H9 (cell line): ENCODE measurements at regions not wholly inside any gene's neighbourhood (a gene's known extent, or its start where the extent isn't known, plus 50 kb on each side); places are given as distances from the start of the nearest gene placed in this dataset.

ENCODE experiments used
- DNase-seq: peaks from one replicate; pipeline ENCODE4 v3.0.0-alpha.2; 2017
- H2AFZ ChIP-seq: one replicate; pipeline ENCODE4 v1.6.1; 2013; ENCODE audit warnings: mild to moderate bottlenecking, low read length, control low read depth, moderate library complexity
- H2AK5ac ChIP-seq: 2 replicates; pipeline ENCODE4 v1.6.1; 2013; ENCODE audit warnings: low read length, control low read depth, mixed read lengths; ENCODE audit not compliant: insufficient read length
- H2BK120ac ChIP-seq: one replicate; pipeline ENCODE4 v1.6.1; 2013; ENCODE audit warnings: low read depth, mild to moderate bottlenecking, low read length, control low read depth, inconsistent platforms; ENCODE audit not compliant: poor library complexity, severe bottlenecking
- H2BK12ac ChIP-seq: 2 replicates; pipeline ENCODE4 v1.6.1; 2013; ENCODE audit warnings: low read length, control low read depth, mixed read lengths, low read depth; ENCODE audit not compliant: insufficient read length
- H2BK15ac ChIP-seq: 2 replicates; pipeline ENCODE4 v1.6.1; 2013; ENCODE audit warnings: low read depth, low read length, control low read depth
- H2BK20ac ChIP-seq: one replicate; pipeline ENCODE4 v1.6.1; 2013; ENCODE audit warnings: low read depth, mild to moderate bottlenecking, low read length, control low read depth, inconsistent platforms; ENCODE audit not compliant: poor library complexity, severe bottlenecking
- H2BK5ac ChIP-seq: 2 replicates; pipeline ENCODE4 v1.6.1; 2013; ENCODE audit warnings: low read length, control low read depth, mixed read lengths; ENCODE audit not compliant: insufficient read length
- H3K14ac ChIP-seq: 2 replicates; pipeline ENCODE4 v1.6.1; 2013; ENCODE audit warnings: low read length, control low read depth; ENCODE audit not compliant: insufficient read depth
- H3K18ac ChIP-seq: 2 replicates; pipeline ENCODE4 v1.6.1; 2013; ENCODE audit warnings: low read depth, mild to moderate bottlenecking, mixed read lengths, low read length, control low read depth; ENCODE audit not compliant: insufficient read length
- H3K23ac ChIP-seq: 2 replicates; pipeline ENCODE4 v1.6.1; 2013; ENCODE audit warnings: low read length, control low read depth, mixed read lengths, low read depth; ENCODE audit not compliant: insufficient read length
- H3K23me2 ChIP-seq: 2 replicates; pipeline ENCODE4 v1.6.1; 2013; ENCODE audit warnings: low read depth, mild to moderate bottlenecking, mixed read lengths, low read length, control low read depth; ENCODE audit not compliant: insufficient read length, poor library complexity, severe bottlenecking
- H3K27ac ChIP-seq: 2 replicates; pipeline ENCODE4 v1.5.1; 2013; ENCODE audit warnings: low read length, control low read depth, mixed read lengths, low read depth; ENCODE audit not compliant: insufficient read length
- H3K27me3 ChIP-seq: 2 replicates; pipeline ENCODE4 v1.6.1; 2013; ENCODE audit warnings: low read length, control low read depth, inconsistent platforms; ENCODE audit not compliant: insufficient read depth
- H3K4ac ChIP-seq: 2 replicates; pipeline ENCODE4 v1.6.1; 2013; ENCODE audit warnings: low read depth, mild to moderate bottlenecking, control low read depth, inconsistent platforms, low read length, moderate library complexity
- H3K4me1 ChIP-seq: 2 replicates; pipeline ENCODE4 v1.6.1; 2013; ENCODE audit warnings: low read length, control low read depth, inconsistent platforms; ENCODE audit not compliant: insufficient read depth
- H3K4me2 ChIP-seq: 2 replicates; pipeline ENCODE4 v1.6.1; 2013; ENCODE audit warnings: low read length, control low read depth, mixed read lengths; ENCODE audit not compliant: insufficient read length, insufficient read depth
- H3K56ac ChIP-seq: 2 replicates; pipeline ENCODE4 v1.6.1; 2013; ENCODE audit warnings: low read depth, mild to moderate bottlenecking, mixed read lengths, low read length, control low read depth; ENCODE audit not compliant: insufficient read length
- H3K79me1 ChIP-seq: 2 replicates; pipeline ENCODE4 v1.6.1; 2013; ENCODE audit warnings: low read depth, mild to moderate bottlenecking, moderate library complexity, low read length, control low read depth, inconsistent platforms; ENCODE audit not compliant: insufficient read depth, poor library complexity, severe bottlenecking
- H3K79me2 ChIP-seq: 2 replicates; pipeline ENCODE4 v1.6.1; 2013; ENCODE audit warnings: low read length, control low read depth, inconsistent platforms; ENCODE audit not compliant: insufficient read depth
- H3K9ac ChIP-seq: 2 replicates; pipeline ENCODE4 v1.6.1; 2013; ENCODE audit warnings: low read length, control low read depth, mixed read lengths; ENCODE audit not compliant: insufficient read length; ENCODE audit errors: extremely low read depth
- H3K9me3 ChIP-seq: one replicate; pipeline ENCODE4 v1.6.1; 2013; ENCODE audit warnings: low read depth, low read length, inconsistent platforms; ENCODE audit not compliant: control insufficient read depth
- H3T11ph ChIP-seq: one replicate; pipeline ENCODE4 v1.6.1; 2013; ENCODE audit warnings: mild to moderate bottlenecking, low read length, control low read depth, inconsistent platforms
- H4K20me1 ChIP-seq: one replicate; pipeline ENCODE4 v1.6.1; 2013; ENCODE audit not compliant: control insufficient read depth, insufficient read length, insufficient read depth
- H4K5ac ChIP-seq: 2 replicates; pipeline ENCODE4 v1.6.1; 2013; ENCODE audit warnings: low read depth, mild to moderate bottlenecking, mixed read lengths, low read length, control low read depth; ENCODE audit not compliant: insufficient read length
- H4K8ac ChIP-seq: replicated peaks from 2 replicates; pipeline ENCODE4 v1.6.1; 2013; ENCODE audit warnings: low read length, control low read depth, mixed read lengths, low read depth; ENCODE audit not compliant: insufficient read length
- H4K91ac ChIP-seq: 2 replicates; pipeline ENCODE4 v1.6.1; 2013; ENCODE audit warnings: low read depth, mild to moderate bottlenecking, moderate library complexity, mixed read lengths, low read length, control low read depth; ENCODE audit not compliant: insufficient read length
- H3K27ac Mint-ChIP-seq, 3 experiments: 2 replicates in 2 of 3; 3 replicates in 1 of 3; pipeline ENCODE4 v1.8.0; 2020 to 2021; ENCODE audit warnings: mixed read lengths in 3 of 3, mild to moderate bottlenecking in 1 of 3, moderate library complexity in 1 of 3
- H3K27me3 Mint-ChIP-seq: 2 replicates; pipeline ENCODE4 v1.8.0; 2021; ENCODE audit warnings: low read depth, mild to moderate bottlenecking, moderate library complexity, mixed read lengths
- H3K36me3 Mint-ChIP-seq, 3 experiments: 2 replicates in 2 of 3; 3 replicates in 1 of 3; pipeline ENCODE4 v1.8.0; 2020 to 2021; ENCODE audit warnings: low read depth in 3 of 3, mixed read lengths in 3 of 3; ENCODE audit not compliant: insufficient read depth in 1 of 3
- H3K4me1 Mint-ChIP-seq, 2 experiments: 2 replicates each; pipeline ENCODE4 v1.8.0; 2020; ENCODE audit warnings: mixed read lengths in 2 of 2
- H3K4me3 Mint-ChIP-seq, 2 experiments: 2 replicates in 1 of 2; 3 replicates in 1 of 2; pipeline ENCODE4 v1.8.0; 2020 to 2021; ENCODE audit warnings: mild to moderate bottlenecking in 2 of 2, mixed read lengths in 2 of 2, moderate library complexity in 1 of 2
- H3K9me3 Mint-ChIP-seq, 2 experiments: 2 replicates in 1 of 2; 3 replicates in 1 of 2; pipeline ENCODE4 v1.8.0; 2020; ENCODE audit warnings: mild to moderate bottlenecking in 2 of 2, mixed read lengths in 2 of 2, moderate library complexity in 1 of 2
- WGBS: extraction: QIAGEN DNeasy Blood & Tissue Kit; methylation state at CpG from one replicate; pipeline ENCODE4 v1.1.7; 2013; ENCODE audit warnings: missing lambda C conversion rate, low lambda C conversion rate, mixed read lengths; ENCODE audit not compliant: insufficient read length; ENCODE audit errors: extremely low coverage; 5-methylcytosine and 5-hydroxymethylcytosine counted together
- TF ChIP-seq, protein P1 (sequence below): fragments of 200-600 bp; sonication (generic); conservative IDR thresholded peaks from 3 replicates; pipeline ENCODE4 v1.8.0; 2021; ENCODE audit warnings: antibody characterized with exemption, mild to moderate bottlenecking

DNA sequence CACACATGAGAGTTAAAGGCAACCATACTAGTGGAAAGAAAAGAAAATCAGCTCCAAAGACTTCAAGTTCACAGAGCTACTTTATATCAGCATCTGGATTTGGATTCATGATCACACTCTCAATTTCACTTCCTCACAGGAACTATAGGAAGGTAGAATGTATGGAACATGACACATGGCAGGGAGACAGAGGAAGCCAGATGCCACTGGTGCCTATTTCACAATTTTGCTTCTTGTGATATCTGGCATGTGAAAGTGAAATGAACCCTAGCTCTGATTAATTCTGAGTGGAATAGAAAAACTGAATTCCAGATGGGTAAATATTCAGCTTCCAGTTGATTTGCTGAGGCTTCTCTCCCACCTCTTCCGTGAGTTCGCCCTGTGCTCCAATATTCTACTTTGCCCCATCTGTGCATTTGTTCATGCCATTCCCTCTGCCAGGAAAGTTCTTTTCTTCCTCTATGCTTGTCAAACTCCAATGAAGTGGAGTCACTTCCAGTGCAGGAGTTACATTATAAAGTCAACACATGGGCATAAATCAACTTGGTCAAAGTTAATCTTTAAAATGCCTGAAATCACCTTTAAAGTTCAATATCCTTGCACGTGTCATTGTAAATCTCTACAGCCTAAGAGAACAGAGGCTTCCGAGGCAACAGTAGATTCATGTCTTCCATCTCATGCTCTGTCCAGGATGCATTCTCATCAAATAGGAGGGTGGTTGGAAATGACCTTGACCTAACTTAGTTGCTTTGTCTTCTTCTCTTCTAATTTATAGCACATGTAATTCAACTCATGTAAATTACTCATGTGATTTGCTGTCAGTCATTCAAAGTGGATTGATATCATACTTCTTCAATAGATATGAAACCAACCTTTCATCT lies 275.3 kb downstream of the HIVEP2 start:
- Histone ChIP-seq H3K79me2 (no peaks in the 10 kb centered on the region), H3K9me3 (peaks cover 4% of the 10 kb centered on the region), H2BK120ac (no peak overlapping the region), H2AK5ac (no peak overlapping the region), H2BK5ac (no peak overlapping the region), H4K5ac (no peak overlapping the region), H3K79me1 (no peaks in the 10 kb centered on the region), H3K4me1 (no peaks in the 10 kb centered on the region), H3K4me2 (no peak overlapping the region), H4K91ac (no peak overlapping the region), H3K56ac (no peak overlapping the region), H4K20me1 (no peaks in the 10 kb centered on the region), H3K14ac (no peak overlapping the region), H3K27me3 (no peaks in the 10 kb centered on the region), H2AFZ (no peak overlapping the region), H2BK12ac (no peak overlapping the region), H3K23ac (no peak overlapping the region), H2BK20ac (no peak overlapping the region), H3K23me2 (no peaks in the 10 kb centered on the region), H3K9ac (no peak overlapping the region), H2BK15ac (no peak overlapping the region), H3K18ac (no peak overlapping the region), H3T11ph (no peak overlapping the region), H4K8ac (no peak overlapping the region), H3K27ac (no peak overlapping the region), H3K4ac (no peak overlapping the region)
- no peak overlapping the region for H3K27ac Mint-ChIP-seq
- no peak for DNase-seq
- peaks cover 3 to 4% of the 10 kb centered on the region in 2 experiments; a peak in 1 of 4 replicates for H3K4me1 Mint-ChIP-seq
- peaks cover 0 to 2% of the 10 kb centered on the region in 2 experiments; a peak in 1 of 5 replicates for H3K9me3 Mint-ChIP-seq
- no peaks in the 10 kb centered on the region for H3K27me3 Mint-ChIP-seq
- peaks cover 0 to 4% (median 2%) of the 10 kb centered on the region in 3 experiments; a peak in 2 of 7 replicates for H3K36me3 Mint-ChIP-seq
- no peak overlapping the region for H3K4me3 Mint-ChIP-seq
- no CpG with 5 or more reads among the region's 4 CpGs for WGBS
- TF ChIP-seq, protein P1, sequence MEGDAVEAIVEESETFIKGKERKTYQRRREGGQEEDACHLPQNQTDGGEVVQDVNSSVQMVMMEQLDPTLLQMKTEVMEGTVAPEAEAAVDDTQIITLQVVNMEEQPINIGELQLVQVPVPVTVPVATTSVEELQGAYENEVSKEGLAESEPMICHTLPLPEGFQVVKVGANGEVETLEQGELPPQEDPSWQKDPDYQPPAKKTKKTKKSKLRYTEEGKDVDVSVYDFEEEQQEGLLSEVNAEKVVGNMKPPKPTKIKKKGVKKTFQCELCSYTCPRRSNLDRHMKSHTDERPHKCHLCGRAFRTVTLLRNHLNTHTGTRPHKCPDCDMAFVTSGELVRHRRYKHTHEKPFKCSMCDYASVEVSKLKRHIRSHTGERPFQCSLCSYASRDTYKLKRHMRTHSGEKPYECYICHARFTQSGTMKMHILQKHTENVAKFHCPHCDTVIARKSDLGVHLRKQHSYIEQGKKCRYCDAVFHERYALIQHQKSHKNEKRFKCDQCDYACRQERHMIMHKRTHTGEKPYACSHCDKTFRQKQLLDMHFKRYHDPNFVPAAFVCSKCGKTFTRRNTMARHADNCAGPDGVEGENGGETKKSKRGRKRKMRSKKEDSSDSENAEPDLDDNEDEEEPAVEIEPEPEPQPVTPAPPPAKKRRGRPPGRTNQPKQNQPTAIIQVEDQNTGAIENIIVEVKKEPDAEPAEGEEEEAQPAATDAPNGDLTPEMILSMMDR, result no peak
